ENCODE measurements at regions not wholly inside any gene's neighbourhood (a gene's known extent, or its start where the extent isn't known, plus 50 kb on each side); places are given as distances from the start of the nearest gene placed in this dataset.

DNA sequence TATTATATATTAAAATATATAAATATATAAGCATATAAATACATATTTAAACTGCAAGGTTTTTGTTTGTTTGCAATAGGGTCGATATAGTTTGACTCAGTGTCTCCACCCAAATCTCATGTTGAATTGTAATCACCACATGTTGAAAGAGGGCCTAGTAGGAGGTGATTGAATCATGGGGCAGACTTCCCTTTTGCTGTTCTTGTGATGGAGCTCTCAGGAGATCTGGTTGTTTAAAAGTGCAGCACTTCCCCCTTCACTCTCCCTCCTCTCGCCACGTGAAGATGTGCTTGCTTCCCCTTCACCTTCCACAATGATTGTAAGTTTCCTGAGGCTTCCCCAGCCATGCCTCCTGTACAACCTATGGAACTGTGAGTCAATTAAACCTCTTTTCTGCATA lies 2137.3 kb upstream of the CELF4 start:
- DNase-seq (ENCODE audit: low read depth, low spot score): no peak

DNA sequence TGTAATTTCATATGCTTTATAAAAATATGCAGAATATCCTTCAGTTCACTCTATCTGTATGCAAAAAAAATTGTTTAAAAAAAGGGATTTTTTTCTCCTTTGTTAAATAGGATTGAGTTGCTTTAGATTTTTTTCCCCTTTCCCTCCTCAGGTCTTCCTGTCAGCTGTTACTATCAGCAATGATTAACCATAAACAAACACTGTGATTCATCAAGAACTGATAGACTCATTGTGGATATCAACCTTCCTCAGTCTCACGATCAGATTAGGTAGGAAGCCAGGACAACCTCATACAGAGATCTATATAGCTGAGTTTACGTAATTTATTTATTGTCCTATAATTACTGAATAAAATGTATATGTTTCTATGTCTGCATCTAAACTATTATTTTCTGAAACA lies 2136.2 kb upstream of the CELF4 start:
- DNase-seq (ENCODE audit: low read depth, low spot score): no peak

DNA sequence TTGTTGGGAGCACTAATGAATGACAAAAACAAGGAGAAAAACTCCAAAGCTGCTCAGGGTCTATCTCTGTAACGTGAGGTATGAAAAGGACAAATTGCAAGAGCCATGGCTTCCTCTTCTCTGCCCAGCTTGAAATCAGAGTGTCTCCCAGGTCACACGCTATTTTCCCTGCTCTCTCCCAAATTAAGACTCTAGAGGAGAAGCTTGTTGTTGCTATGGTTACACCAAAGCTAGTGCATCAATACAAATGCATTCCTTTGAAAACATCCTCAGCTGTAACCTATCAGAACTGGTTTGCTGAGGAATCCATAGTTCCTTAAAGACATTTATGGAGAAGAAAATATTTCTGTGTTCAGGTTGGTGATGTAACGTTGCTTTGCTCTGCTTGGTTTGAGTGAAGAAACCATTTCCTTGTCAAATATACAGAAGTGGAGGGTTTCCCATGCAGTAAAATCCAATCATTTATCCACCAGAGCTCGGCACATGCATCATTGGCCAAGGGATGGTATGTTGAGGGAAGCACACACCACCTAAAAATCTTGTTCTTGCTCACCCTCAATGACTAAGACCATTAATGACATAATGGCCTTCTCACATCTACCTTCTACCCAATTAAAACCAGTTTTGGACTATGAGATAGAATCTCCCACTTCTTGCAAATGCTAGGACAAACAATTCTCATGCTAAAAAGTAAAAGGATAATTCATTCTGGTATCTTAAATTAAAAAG lies 2135.6 kb upstream of the CELF4 start:
- no peak for DNase-seq (ENCODE audit: low read depth, low spot score)

DNA sequence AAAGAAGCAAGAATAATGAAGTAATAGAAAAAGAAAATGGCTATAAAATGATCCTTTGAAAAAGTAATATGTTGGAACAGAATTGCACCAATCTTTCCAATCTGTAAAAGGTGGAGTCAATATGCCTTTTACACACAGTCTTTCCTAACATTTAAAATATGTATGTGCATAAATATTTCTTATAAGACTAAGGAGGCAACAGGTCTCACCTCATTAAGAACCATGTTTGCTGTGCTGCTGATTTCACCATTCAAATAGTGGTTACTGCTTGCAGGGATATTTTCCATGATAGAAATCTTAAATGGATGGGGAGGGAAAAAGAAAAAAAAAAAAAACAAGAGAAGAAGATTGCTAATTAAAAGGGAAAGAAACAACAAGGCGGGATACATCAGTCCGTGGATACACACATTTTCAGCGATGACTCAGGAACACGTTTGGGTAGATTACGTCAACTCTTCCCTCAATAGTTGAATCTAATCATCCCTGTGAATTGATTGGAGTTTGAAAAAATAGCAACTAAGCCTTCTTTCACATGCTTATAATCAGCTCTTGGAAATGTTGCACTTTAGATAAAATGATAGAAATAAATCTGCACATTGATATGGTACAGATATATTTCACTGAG lies 2133.9 kb upstream of the CELF4 start:
- no peak for DNase-seq (ENCODE audit: low read depth, low spot score)

DNA sequence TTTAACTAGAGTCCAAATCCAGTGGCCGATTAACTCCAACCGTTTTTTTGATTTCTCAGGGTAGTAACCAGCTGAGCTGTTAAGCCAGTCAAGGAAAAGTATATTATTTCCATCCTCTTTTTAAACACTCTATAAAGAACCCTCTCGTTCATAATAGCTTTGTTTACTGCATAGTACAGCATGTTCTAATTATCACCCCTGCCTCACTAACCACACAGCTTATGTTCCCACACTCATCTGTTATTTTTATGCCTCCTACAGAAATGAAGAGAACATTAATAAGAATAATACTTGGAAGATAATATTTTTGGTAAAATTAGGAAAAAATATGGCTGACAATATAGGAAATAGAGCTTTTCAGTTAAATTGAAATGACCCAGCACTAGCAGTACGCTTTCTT lies 2132.8 kb upstream of the CELF4 start:
- DNase-seq (ENCODE audit: low read depth, low spot score): no peak

GRCh38 chr18:39693359-39693758 lies 2127.8 kb upstream of the CELF4 start:
- no peak for DNase-seq (ENCODE audit: low read depth, low spot score)

GRCh38 chr18:39692367-39693015 lies 2126.9 kb upstream of the CELF4 start:
- DNase-seq (ENCODE audit: low read depth, low spot score): no peak

DNA sequence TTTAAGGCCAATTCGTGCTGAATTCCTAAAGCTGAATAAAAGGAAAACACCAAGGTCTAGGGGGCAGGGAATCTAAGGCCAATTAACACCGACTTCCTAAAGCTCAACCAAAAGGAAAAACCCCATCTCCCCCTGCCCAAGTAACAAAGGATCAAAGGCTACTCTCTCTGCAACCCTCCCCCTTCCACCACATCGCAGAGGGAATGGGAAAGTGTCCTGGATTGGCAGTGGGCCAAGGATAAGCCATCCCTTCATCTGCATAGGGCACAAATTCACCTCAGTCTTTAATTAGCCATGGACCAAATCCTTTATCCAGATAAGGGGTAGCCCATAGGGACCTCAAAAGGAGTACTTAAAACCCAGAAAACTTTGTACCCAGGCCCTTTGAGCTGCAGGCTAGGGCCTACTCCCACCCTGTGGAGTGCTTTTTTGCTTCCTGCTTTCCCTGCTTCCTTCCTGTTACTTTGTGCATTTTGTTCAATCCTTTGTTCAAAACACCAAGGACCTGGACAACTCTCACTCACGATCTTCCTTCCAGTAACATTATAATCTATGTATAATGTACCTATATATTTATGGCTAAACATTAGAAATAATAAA lies 2119.8 kb upstream of the CELF4 start:
- DNase-seq (ENCODE audit: low read depth, low spot score): no peak

- no peak for DNase-seq (ENCODE audit: low read depth, low spot score)
Measured at GRCh38 chr18:39681061-39681460, 2115.5 kb upstream of the CELF4 start.

- no peak for DNase-seq (ENCODE audit: low read depth, low spot score)
Measured at GRCh38 chr18:39675906-39676305, 2110.3 kb upstream of the CELF4 start.

DNA sequence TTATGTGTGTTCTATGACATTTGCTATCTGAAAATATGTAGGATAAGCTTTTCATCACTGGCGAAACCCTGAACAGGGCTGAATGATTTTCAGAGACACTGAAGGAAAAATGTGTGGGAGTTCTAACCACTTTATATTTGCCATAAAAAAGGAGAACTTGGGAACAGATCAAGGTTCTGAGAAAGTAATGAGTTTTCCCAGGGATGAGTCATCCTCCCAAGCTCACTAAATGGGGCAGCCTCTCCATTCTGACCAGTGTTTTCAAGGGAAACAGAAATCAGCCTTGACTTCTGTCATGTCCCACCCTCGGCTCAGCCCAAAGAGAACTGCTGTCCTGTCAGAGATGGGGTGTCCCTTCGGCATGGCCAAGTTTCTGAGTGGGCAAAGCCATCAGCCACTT lies 2109.8 kb upstream of the CELF4 start:
- DNase-seq (ENCODE audit: low read depth, low spot score): no peak

- DNase-seq (ENCODE audit: low read depth, low spot score): no peak
Measured at GRCh38 chr18:39672171-39672570, 2106.6 kb upstream of the CELF4 start.

- DNase-seq (ENCODE audit: low read depth, low spot score): no peak
Measured at GRCh38 chr18:39667905-39668304, 2102.3 kb upstream of the CELF4 start.

GRCh38 chr18:39666541-39666940 lies 2100.9 kb upstream of the CELF4 start:
- DNase-seq (ENCODE audit: low read depth, low spot score): no peak

DNA sequence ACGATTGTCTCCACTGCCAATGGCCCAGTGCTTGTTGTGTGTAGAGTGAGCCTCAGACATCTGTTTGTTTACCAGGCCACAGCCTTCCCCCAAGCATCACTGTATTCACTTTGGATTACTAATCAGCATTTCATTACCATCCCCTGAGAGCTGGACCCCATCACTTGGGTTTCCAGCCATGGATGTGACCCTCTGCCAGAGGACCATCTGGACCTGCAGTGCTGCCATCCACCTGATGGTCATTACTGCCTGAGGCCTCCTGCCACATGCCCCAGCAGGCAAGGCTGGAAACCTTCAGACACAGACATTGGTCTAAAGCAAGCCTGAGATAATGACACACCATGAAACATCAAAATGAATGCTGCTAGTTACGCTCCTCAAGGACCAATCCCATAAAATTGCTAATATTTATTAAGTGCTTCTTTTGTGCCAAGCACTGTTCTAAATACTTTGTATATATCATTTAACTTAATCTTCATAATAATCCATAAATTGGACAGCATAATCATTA lies 2096.3 kb upstream of the CELF4 start:
- DNase-seq (ENCODE audit: low read depth, low spot score): no peak

GRCh38 chr18:39660141-39660540 lies 2094.5 kb upstream of the CELF4 start:
- DNase-seq (ENCODE audit: low read depth, low spot score): no peak

DNA sequence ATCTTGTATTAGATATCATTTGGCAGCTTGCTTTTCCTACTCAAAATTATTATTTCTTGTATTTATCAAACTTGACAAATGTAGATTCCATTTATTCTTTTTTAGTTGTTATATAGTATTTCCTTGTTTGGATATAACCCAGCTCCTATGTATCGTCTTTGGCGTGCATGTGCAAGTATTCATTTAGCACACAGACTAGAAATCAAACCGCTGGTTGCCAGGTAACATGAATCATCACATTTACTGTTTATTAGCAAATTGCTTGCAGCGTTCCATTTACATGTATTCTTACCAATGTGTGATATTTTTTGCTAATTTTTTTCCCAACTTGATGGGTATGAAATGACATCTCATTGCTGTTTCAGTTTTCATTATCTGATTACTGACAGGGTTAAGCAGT lies 2089.7 kb upstream of the CELF4 start:
- DNase-seq (ENCODE audit: low read depth, low spot score): no peak

DNA sequence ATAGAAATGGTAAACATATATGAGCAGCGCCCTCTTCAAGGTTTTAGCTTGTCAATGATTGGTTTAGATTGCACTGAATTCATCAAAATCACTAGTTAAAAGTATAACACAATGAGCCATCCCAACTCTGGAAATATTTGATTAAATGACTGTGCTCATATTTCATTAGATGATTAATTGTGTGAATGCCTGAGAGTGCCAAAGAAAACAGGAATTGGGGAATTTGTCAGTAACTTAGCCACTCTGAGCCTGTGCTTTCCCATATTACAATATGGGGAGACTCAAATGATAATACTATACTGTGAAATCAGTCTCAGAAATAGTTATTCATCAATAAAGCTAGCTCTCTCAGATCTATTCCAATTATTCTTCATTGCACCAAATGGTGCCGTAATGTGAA lies 2087.6 kb upstream of the CELF4 start:
- no peak for DNase-seq (ENCODE audit: low read depth, low spot score)

DNA sequence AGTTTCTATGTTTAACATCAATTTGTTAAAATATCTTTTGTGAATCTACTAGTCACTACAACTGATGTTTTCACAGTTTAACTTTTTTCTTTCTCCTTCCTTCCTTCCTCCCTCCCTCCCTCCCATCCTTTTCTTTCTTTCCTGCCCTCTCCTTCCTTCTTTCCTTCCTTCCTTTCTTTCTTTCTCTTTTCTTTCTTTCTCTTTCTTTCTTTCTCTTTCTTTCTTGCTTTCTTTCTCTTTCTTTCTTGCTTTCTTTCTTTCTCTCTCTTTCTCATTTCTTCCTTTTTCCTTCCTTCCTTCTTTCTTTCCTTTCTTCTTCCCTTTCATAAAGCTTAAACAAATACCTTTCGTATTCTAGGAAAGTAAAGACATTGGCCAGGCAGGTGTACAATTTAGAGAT lies 2083.0 kb upstream of the CELF4 start:
- no peak for DNase-seq (ENCODE audit: low read depth, low spot score)

GRCh38 chr18:39647627-39648534 lies 2082.3 kb upstream of the CELF4 start:
- DNase-seq (ENCODE audit: low read depth, low spot score): no peak

DNA sequence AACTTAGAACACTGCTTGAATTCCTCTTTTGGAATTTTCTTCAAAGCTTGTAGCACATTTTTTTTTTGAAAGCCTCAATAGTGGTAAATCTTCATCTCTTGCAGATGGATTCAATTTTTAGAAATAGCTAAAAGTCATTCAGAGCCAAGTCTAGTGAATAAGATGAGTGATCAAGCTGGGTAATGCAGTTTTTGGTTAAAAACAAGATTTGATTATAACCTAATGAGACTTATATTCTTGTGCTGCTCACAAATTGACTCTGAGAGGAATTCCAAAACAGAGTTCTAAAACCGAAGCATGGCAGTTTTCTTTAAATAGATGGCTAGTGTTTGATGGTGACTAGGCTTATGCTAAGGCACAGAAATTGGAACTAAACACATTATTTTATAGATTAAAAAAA lies 2072.6 kb upstream of the CELF4 start:
- no peak for DNase-seq (ENCODE audit: low read depth, low spot score)
